H9 (cell line): ENCODE measurements at regions not wholly inside any gene's neighbourhood (a gene's known extent, or its start where the extent isn't known, plus 50 kb on each side); places are given as distances from the start of the nearest gene placed in this dataset.
A peak's percentile ranks its signal among the peaks of the same experiment; 100 is the strongest.

Source experiments
- DNase-seq: peaks from one replicate; pipeline ENCODE4 v3.0.0-alpha.2; 2017
- H2AFZ ChIP-seq: one replicate; pipeline ENCODE4 v1.6.1; 2013; ENCODE audit warnings: mild to moderate bottlenecking, low read length, control low read depth, moderate library complexity
- H2AK5ac ChIP-seq: 2 replicates; pipeline ENCODE4 v1.6.1; 2013; ENCODE audit warnings: low read length, control low read depth, mixed read lengths; ENCODE audit not compliant: insufficient read length
- H2BK120ac ChIP-seq: one replicate; pipeline ENCODE4 v1.6.1; 2013; ENCODE audit warnings: low read depth, mild to moderate bottlenecking, low read length, control low read depth, inconsistent platforms; ENCODE audit not compliant: poor library complexity, severe bottlenecking
- H2BK12ac ChIP-seq: 2 replicates; pipeline ENCODE4 v1.6.1; 2013; ENCODE audit warnings: low read length, control low read depth, mixed read lengths, low read depth; ENCODE audit not compliant: insufficient read length
- H2BK15ac ChIP-seq: 2 replicates; pipeline ENCODE4 v1.6.1; 2013; ENCODE audit warnings: low read depth, low read length, control low read depth
- H2BK20ac ChIP-seq: one replicate; pipeline ENCODE4 v1.6.1; 2013; ENCODE audit warnings: low read depth, mild to moderate bottlenecking, low read length, control low read depth, inconsistent platforms; ENCODE audit not compliant: poor library complexity, severe bottlenecking
- H2BK5ac ChIP-seq: 2 replicates; pipeline ENCODE4 v1.6.1; 2013; ENCODE audit warnings: low read length, control low read depth, mixed read lengths; ENCODE audit not compliant: insufficient read length
- H3K14ac ChIP-seq: 2 replicates; pipeline ENCODE4 v1.6.1; 2013; ENCODE audit warnings: low read length, control low read depth; ENCODE audit not compliant: insufficient read depth
- H3K18ac ChIP-seq: 2 replicates; pipeline ENCODE4 v1.6.1; 2013; ENCODE audit warnings: low read depth, mild to moderate bottlenecking, mixed read lengths, low read length, control low read depth; ENCODE audit not compliant: insufficient read length
- H3K23ac ChIP-seq: 2 replicates; pipeline ENCODE4 v1.6.1; 2013; ENCODE audit warnings: low read length, control low read depth, mixed read lengths, low read depth; ENCODE audit not compliant: insufficient read length
- H3K23me2 ChIP-seq: 2 replicates; pipeline ENCODE4 v1.6.1; 2013; ENCODE audit warnings: low read depth, mild to moderate bottlenecking, mixed read lengths, low read length, control low read depth; ENCODE audit not compliant: insufficient read length, poor library complexity, severe bottlenecking
- H3K27ac ChIP-seq: 2 replicates; pipeline ENCODE4 v1.5.1; 2013; ENCODE audit warnings: low read length, control low read depth, mixed read lengths, low read depth; ENCODE audit not compliant: insufficient read length
- H3K27me3 ChIP-seq: 2 replicates; pipeline ENCODE4 v1.6.1; 2013; ENCODE audit warnings: low read length, control low read depth, inconsistent platforms; ENCODE audit not compliant: insufficient read depth
- H3K4ac ChIP-seq: 2 replicates; pipeline ENCODE4 v1.6.1; 2013; ENCODE audit warnings: low read depth, mild to moderate bottlenecking, control low read depth, inconsistent platforms, low read length, moderate library complexity
- H3K4me1 ChIP-seq: 2 replicates; pipeline ENCODE4 v1.6.1; 2013; ENCODE audit warnings: low read length, control low read depth, inconsistent platforms; ENCODE audit not compliant: insufficient read depth
- H3K4me2 ChIP-seq: 2 replicates; pipeline ENCODE4 v1.6.1; 2013; ENCODE audit warnings: low read length, control low read depth, mixed read lengths; ENCODE audit not compliant: insufficient read length, insufficient read depth
- H3K56ac ChIP-seq: 2 replicates; pipeline ENCODE4 v1.6.1; 2013; ENCODE audit warnings: low read depth, mild to moderate bottlenecking, mixed read lengths, low read length, control low read depth; ENCODE audit not compliant: insufficient read length
- H3K79me1 ChIP-seq: 2 replicates; pipeline ENCODE4 v1.6.1; 2013; ENCODE audit warnings: low read depth, mild to moderate bottlenecking, moderate library complexity, low read length, control low read depth, inconsistent platforms; ENCODE audit not compliant: insufficient read depth, poor library complexity, severe bottlenecking
- H3K79me2 ChIP-seq: 2 replicates; pipeline ENCODE4 v1.6.1; 2013; ENCODE audit warnings: low read length, control low read depth, inconsistent platforms; ENCODE audit not compliant: insufficient read depth
- H3K9ac ChIP-seq: 2 replicates; pipeline ENCODE4 v1.6.1; 2013; ENCODE audit warnings: low read length, control low read depth, mixed read lengths; ENCODE audit not compliant: insufficient read length; ENCODE audit errors: extremely low read depth
- H3K9me3 ChIP-seq: one replicate; pipeline ENCODE4 v1.6.1; 2013; ENCODE audit warnings: low read depth, low read length, inconsistent platforms; ENCODE audit not compliant: control insufficient read depth
- H3T11ph ChIP-seq: one replicate; pipeline ENCODE4 v1.6.1; 2013; ENCODE audit warnings: mild to moderate bottlenecking, low read length, control low read depth, inconsistent platforms
- H4K20me1 ChIP-seq: one replicate; pipeline ENCODE4 v1.6.1; 2013; ENCODE audit not compliant: control insufficient read depth, insufficient read length, insufficient read depth
- H4K5ac ChIP-seq: 2 replicates; pipeline ENCODE4 v1.6.1; 2013; ENCODE audit warnings: low read depth, mild to moderate bottlenecking, mixed read lengths, low read length, control low read depth; ENCODE audit not compliant: insufficient read length
- H4K8ac ChIP-seq: replicated peaks from 2 replicates; pipeline ENCODE4 v1.6.1; 2013; ENCODE audit warnings: low read length, control low read depth, mixed read lengths, low read depth; ENCODE audit not compliant: insufficient read length
- H4K91ac ChIP-seq: 2 replicates; pipeline ENCODE4 v1.6.1; 2013; ENCODE audit warnings: low read depth, mild to moderate bottlenecking, moderate library complexity, mixed read lengths, low read length, control low read depth; ENCODE audit not compliant: insufficient read length
- H3K27ac Mint-ChIP-seq, 3 experiments: 2 replicates in 2 of 3; 3 replicates in 1 of 3; pipeline ENCODE4 v1.8.0; 2020 to 2021; ENCODE audit warnings: mixed read lengths in 3 of 3, mild to moderate bottlenecking in 1 of 3, moderate library complexity in 1 of 3
- H3K27me3 Mint-ChIP-seq: 2 replicates; pipeline ENCODE4 v1.8.0; 2021; ENCODE audit warnings: low read depth, mild to moderate bottlenecking, moderate library complexity, mixed read lengths
- H3K36me3 Mint-ChIP-seq, 3 experiments: 2 replicates in 2 of 3; 3 replicates in 1 of 3; pipeline ENCODE4 v1.8.0; 2020 to 2021; ENCODE audit warnings: low read depth in 3 of 3, mixed read lengths in 3 of 3; ENCODE audit not compliant: insufficient read depth in 1 of 3
- H3K4me1 Mint-ChIP-seq, 2 experiments: 2 replicates each; pipeline ENCODE4 v1.8.0; 2020; ENCODE audit warnings: mixed read lengths in 2 of 2
- H3K4me3 Mint-ChIP-seq, 2 experiments: 2 replicates in 1 of 2; 3 replicates in 1 of 2; pipeline ENCODE4 v1.8.0; 2020 to 2021; ENCODE audit warnings: mild to moderate bottlenecking in 2 of 2, mixed read lengths in 2 of 2, moderate library complexity in 1 of 2
- H3K9me3 Mint-ChIP-seq, 2 experiments: 2 replicates in 1 of 2; 3 replicates in 1 of 2; pipeline ENCODE4 v1.8.0; 2020; ENCODE audit warnings: mild to moderate bottlenecking in 2 of 2, mixed read lengths in 2 of 2, moderate library complexity in 1 of 2
- WGBS: extraction: QIAGEN DNeasy Blood & Tissue Kit; methylation state at CpG from one replicate; pipeline ENCODE4 v1.1.7; 2013; ENCODE audit warnings: missing lambda C conversion rate, low lambda C conversion rate, mixed read lengths; ENCODE audit not compliant: insufficient read length; ENCODE audit errors: extremely low coverage; 5-methylcytosine and 5-hydroxymethylcytosine counted together
- TF ChIP-seq, protein P1 (sequence below): fragments of 200-600 bp; sonication (generic); conservative IDR thresholded peaks from 3 replicates; pipeline ENCODE4 v1.8.0; 2021; ENCODE audit warnings: antibody characterized with exemption, mild to moderate bottlenecking

DNA sequence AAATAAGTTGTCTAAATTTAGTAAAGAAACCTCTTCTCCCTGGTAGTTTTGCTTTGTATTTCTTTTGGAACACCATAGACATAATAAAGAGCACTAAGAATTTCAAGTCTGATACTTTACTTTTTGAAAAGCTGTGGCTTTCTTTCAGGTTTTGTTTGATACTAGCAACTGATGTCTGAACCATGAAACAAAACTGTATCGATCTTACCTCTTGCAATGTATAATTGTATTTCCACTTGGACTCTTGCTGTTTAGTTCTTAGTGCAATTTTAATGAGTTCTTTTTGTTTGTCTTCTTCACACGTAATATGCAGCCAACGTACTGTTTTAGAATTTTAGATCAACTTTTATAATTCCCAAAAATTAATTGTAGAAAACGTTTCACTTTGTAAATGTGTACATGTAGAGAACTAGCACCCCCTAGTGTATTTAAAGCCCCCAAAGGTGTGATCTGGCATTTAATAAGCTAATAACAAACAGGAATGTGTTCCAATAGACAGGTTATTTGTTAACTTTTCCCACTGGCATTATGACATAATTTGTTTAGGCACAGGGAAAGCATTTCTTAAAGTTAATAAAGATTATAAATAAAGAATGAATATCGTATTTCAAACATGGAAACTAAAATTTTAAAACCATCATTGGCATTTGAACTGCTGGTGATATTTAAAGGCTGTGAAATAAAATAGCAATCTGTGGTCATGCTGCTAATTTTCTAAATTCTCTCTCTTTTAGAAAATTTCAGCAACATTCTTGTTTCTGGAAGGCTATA is 289.1 kb upstream of the DNAJC19 start:
- H2AFZ ChIP-seq: no peak overlapping the region
- H2BK120ac ChIP-seq: no peak overlapping the region
- H4K20me1 ChIP-seq: no peaks in the 10 kb centered on the region
- no peaks in the 10 kb centered on the region for H3K9me3 Mint-ChIP-seq
- no peaks in the 10 kb centered on the region for H3K36me3 Mint-ChIP-seq
- H3K27ac ChIP-seq: no peak overlapping the region
- no peaks in the 10 kb centered on the region for H3K79me1 ChIP-seq
- H3K4ac ChIP-seq: no peak overlapping the region
- H2AK5ac ChIP-seq: no peak overlapping the region
- no peak overlapping the region for H4K5ac ChIP-seq
- H2BK20ac ChIP-seq: no peak overlapping the region
- no peak overlapping the region for H4K8ac ChIP-seq
- H3K14ac ChIP-seq: no peak overlapping the region
- no peaks in the 10 kb centered on the region for H3K9me3 ChIP-seq
- H3K27me3 ChIP-seq: no peaks in the 10 kb centered on the region
- no peak overlapping the region for H3K4me3 Mint-ChIP-seq
- H3K4me2 ChIP-seq: no peak overlapping the region
- WGBS: no CpG with 5 or more reads among the region's 5 CpGs
- H3K4me1 Mint-ChIP-seq: no peaks in the 10 kb centered on the region
- no peak overlapping the region for H2BK5ac ChIP-seq
- no peaks in the 10 kb centered on the region for H3K4me1 ChIP-seq
- no peak overlapping the region for H3K27ac Mint-ChIP-seq
- no peak overlapping the region for H3K23ac ChIP-seq
- no peak overlapping the region for H2BK12ac ChIP-seq
- no peaks in the 10 kb centered on the region for H3K27me3 Mint-ChIP-seq
- H3K56ac ChIP-seq: no peak overlapping the region
- TF ChIP-seq, protein P1, sequence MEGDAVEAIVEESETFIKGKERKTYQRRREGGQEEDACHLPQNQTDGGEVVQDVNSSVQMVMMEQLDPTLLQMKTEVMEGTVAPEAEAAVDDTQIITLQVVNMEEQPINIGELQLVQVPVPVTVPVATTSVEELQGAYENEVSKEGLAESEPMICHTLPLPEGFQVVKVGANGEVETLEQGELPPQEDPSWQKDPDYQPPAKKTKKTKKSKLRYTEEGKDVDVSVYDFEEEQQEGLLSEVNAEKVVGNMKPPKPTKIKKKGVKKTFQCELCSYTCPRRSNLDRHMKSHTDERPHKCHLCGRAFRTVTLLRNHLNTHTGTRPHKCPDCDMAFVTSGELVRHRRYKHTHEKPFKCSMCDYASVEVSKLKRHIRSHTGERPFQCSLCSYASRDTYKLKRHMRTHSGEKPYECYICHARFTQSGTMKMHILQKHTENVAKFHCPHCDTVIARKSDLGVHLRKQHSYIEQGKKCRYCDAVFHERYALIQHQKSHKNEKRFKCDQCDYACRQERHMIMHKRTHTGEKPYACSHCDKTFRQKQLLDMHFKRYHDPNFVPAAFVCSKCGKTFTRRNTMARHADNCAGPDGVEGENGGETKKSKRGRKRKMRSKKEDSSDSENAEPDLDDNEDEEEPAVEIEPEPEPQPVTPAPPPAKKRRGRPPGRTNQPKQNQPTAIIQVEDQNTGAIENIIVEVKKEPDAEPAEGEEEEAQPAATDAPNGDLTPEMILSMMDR: peak; percentile 62
- no peak for DNase-seq
- no peak overlapping the region for H3K18ac ChIP-seq
- H4K91ac ChIP-seq: no peak overlapping the region
- H3K79me2 ChIP-seq: no peaks in the 10 kb centered on the region
- H3K23me2 ChIP-seq: no peaks in the 10 kb centered on the region
- H3T11ph ChIP-seq: no peak overlapping the region
- no peak overlapping the region for H2BK15ac ChIP-seq
- H3K9ac ChIP-seq: no peak overlapping the region
